ENCODE measurements at regions not wholly inside any gene's neighbourhood (a gene's known extent, or its start where the extent isn't known, plus 50 kb on each side); places are given as distances from the start of the nearest gene placed in this dataset.

GRCh38 chr13:62324842-62325241 is 909.2 kb upstream of the PCDH20 start:
- no peak for TF ChIP-seq CTCF (conservative IDR thresholded peaks at IDR 0.05)
- no peak for TF ChIP-seq ZFX (IDR thresholded peaks at IDR 0.05)
- H3K27ac ChIP-seq, result no peak overlapping the region

GRCh38 chr13:62321895-62322294 is 906.2 kb upstream of the PCDH20 start:
- no peak overlapping the region for H3K27ac ChIP-seq
- no peak for TF ChIP-seq CTCF (conservative IDR thresholded peaks at IDR 0.05)
- no peak for TF ChIP-seq ZFX (IDR thresholded peaks at IDR 0.05)

- no peak for TF ChIP-seq ZFX (IDR thresholded peaks at IDR 0.05)
- TF ChIP-seq CTCF (conservative IDR thresholded peaks at IDR 0.05), result no peak
- no peak overlapping the region for H3K27ac ChIP-seq
Observed at GRCh38 chr13:62321139-62321538, 905.5 kb upstream of the PCDH20 start.

GRCh38 chr13:62320129-62321108 is 904.8 kb upstream of the PCDH20 start:
- no peak overlapping the region for H3K27ac ChIP-seq
- TF ChIP-seq ZFX (IDR thresholded peaks at IDR 0.05), result no peak
- peak; percentile 87 for TF ChIP-seq CTCF (conservative IDR thresholded peaks at IDR 0.05)

GRCh38 chr13:62309904-62310303 is 894.3 kb upstream of the PCDH20 start:
- no peak overlapping the region for H3K27ac ChIP-seq

GRCh38 chr13:62305756-62306155 is 890.1 kb upstream of the PCDH20 start:
- TF ChIP-seq ZFX (IDR thresholded peaks at IDR 0.05), result no peak
- no peak overlapping the region for H3K27ac ChIP-seq

More at GRCh38 chr13:62309904-62310303, 894.3 kb upstream of the PCDH20 start:
- TF ChIP-seq ZFX (IDR thresholded peaks at IDR 0.05) (no peak), CTCF (conservative IDR thresholded peaks at IDR 0.05) (no peak)

- TF ChIP-seq CTCF (conservative IDR thresholded peaks at IDR 0.05), result no peak
- no peak for TF ChIP-seq ZFX (IDR thresholded peaks at IDR 0.05)
- H3K27ac ChIP-seq, result no peak overlapping the region
Observed at GRCh38 chr13:62302341-62302740, 886.7 kb upstream of the PCDH20 start.

All from C4-2B (cell line).